ENCODE measurements at regions not wholly inside any gene's neighbourhood (a gene's known extent, or its start where the extent isn't known, plus 50 kb on each side); places are given as distances from the start of the nearest gene placed in this dataset.

DNA sequence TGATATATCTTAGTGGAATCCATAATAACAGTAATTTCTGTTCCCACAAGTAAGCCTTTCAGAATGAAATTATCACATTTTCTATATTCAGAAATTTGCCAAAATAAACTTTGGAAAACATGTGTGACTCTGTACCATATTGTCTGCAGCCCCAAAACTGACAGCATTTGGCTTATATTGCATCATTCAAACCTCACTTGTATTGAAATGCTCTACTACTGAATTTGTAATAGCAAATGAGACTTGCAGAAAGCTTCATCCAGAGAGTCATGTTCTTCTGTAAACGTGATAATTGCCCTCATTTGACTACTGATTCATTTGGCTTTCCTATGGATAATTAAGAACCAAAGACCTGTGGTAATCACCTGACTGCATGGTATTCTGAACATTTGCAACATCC lies 1249.5 kb upstream of the CDH18 start:
- H3K9ac ChIP-seq (ENCODE audit: low read depth, low read length): no peak overlapping the region
- no peak for DNase-seq
- no peak overlapping the region for H3K4me3 ChIP-seq (ENCODE audit: low read depth in 1 of 2, low read length in 2 of 2)
- no peak for ATAC-seq (ENCODE audit: insufficient read depth, low read depth)
- no peaks in the 10 kb centered on the region for H4K20me1 ChIP-seq (ENCODE audit: insufficient read depth, low read length)
- H3K36me3 ChIP-seq (ENCODE audit: insufficient read depth, low read length): no peaks in the 10 kb centered on the region
- H3K9me3 ChIP-seq (ENCODE audit: insufficient read depth, low read length, severe bottlenecking): no peaks in the 10 kb centered on the region
- no peaks in the 10 kb centered on the region for H3K79me2 ChIP-seq (ENCODE audit: insufficient read depth, low read length)
- TF ChIP-seq EZH2 (IDR thresholded peaks at IDR 0.05; ENCODE audit: borderline replicate concordance, low read depth, low read length, severe bottlenecking): no peak
- TF ChIP-seq, protein P1, sequence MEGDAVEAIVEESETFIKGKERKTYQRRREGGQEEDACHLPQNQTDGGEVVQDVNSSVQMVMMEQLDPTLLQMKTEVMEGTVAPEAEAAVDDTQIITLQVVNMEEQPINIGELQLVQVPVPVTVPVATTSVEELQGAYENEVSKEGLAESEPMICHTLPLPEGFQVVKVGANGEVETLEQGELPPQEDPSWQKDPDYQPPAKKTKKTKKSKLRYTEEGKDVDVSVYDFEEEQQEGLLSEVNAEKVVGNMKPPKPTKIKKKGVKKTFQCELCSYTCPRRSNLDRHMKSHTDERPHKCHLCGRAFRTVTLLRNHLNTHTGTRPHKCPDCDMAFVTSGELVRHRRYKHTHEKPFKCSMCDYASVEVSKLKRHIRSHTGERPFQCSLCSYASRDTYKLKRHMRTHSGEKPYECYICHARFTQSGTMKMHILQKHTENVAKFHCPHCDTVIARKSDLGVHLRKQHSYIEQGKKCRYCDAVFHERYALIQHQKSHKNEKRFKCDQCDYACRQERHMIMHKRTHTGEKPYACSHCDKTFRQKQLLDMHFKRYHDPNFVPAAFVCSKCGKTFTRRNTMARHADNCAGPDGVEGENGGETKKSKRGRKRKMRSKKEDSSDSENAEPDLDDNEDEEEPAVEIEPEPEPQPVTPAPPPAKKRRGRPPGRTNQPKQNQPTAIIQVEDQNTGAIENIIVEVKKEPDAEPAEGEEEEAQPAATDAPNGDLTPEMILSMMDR (IDR thresholded peaks at IDR 0.05; ENCODE audit: borderline replicate concordance, extremely low read depth, low read length, poor library complexity, severe bottlenecking): no peak
- H3K27me3 ChIP-seq (ENCODE audit: insufficient read depth, low read length, poor library complexity): no peaks in the 10 kb centered on the region
- H3K27ac ChIP-seq (ENCODE audit: low read length): no peak overlapping the region
- no peaks in the 10 kb centered on the region for H3K4me1 ChIP-seq (ENCODE audit: insufficient read depth, low read length)
- H2AFZ ChIP-seq (ENCODE audit: low read depth, low read length): no peak overlapping the region
- no peak overlapping the region for H3K4me2 ChIP-seq (ENCODE audit: insufficient read depth, low read length)

GRCh38 chr5:21236971-21237427 lies 1249.0 kb upstream of the CDH18 start:
- no peak for DNase-seq
- no peak for ATAC-seq (ENCODE audit: insufficient read depth, low read depth)
- H2AFZ ChIP-seq (ENCODE audit: low read depth, low read length): no peak overlapping the region
- no peak overlapping the region for H3K9ac ChIP-seq (ENCODE audit: low read depth, low read length)
- no peaks in the 10 kb centered on the region for H4K20me1 ChIP-seq (ENCODE audit: insufficient read depth, low read length)
- H3K27ac ChIP-seq (ENCODE audit: low read length): no peak overlapping the region
- no peaks in the 10 kb centered on the region for H3K36me3 ChIP-seq (ENCODE audit: insufficient read depth, low read length)
- H3K4me2 ChIP-seq (ENCODE audit: insufficient read depth, low read length): no peak overlapping the region
- no peak overlapping the region for H3K4me3 ChIP-seq (ENCODE audit: low read depth in 1 of 2, low read length in 2 of 2)
- no peaks in the 10 kb centered on the region for H3K79me2 ChIP-seq (ENCODE audit: insufficient read depth, low read length)
- TF ChIP-seq, protein P1 (IDR thresholded peaks at IDR 0.05; ENCODE audit: borderline replicate concordance, extremely low read depth, low read length, poor library complexity, severe bottlenecking): no peak
- no peak for TF ChIP-seq EZH2 (IDR thresholded peaks at IDR 0.05; ENCODE audit: borderline replicate concordance, low read depth, low read length, severe bottlenecking)
- no peaks in the 10 kb centered on the region for H3K4me1 ChIP-seq (ENCODE audit: insufficient read depth, low read length)
- H3K27me3 ChIP-seq (ENCODE audit: insufficient read depth, low read length, poor library complexity): no peaks in the 10 kb centered on the region
- no peaks in the 10 kb centered on the region for H3K9me3 ChIP-seq (ENCODE audit: insufficient read depth, low read length, severe bottlenecking)

- H3K4me2 ChIP-seq (ENCODE audit: insufficient read depth, low read length): no peak overlapping the region
- ATAC-seq (ENCODE audit: insufficient read depth, low read depth) (no peak), DNase-seq (no peak)
- no peak overlapping the region for H3K9ac ChIP-seq (ENCODE audit: low read depth, low read length)
- H3K27ac ChIP-seq (ENCODE audit: low read length): no peak overlapping the region
- H2AFZ ChIP-seq (ENCODE audit: low read depth, low read length): no peak overlapping the region
- H3K9me3 ChIP-seq (ENCODE audit: insufficient read depth, low read length, severe bottlenecking): no peaks in the 10 kb centered on the region
- H3K27me3 ChIP-seq (ENCODE audit: insufficient read depth, low read length, poor library complexity): no peaks in the 10 kb centered on the region
- no peaks in the 10 kb centered on the region for H3K4me1 ChIP-seq (ENCODE audit: insufficient read depth, low read length)
- H4K20me1 ChIP-seq (ENCODE audit: insufficient read depth, low read length): no peaks in the 10 kb centered on the region
- no peak overlapping the region for H3K4me3 ChIP-seq (ENCODE audit: low read depth in 1 of 2, low read length in 2 of 2)
- no peak for TF ChIP-seq EZH2 (IDR thresholded peaks at IDR 0.05; ENCODE audit: borderline replicate concordance, low read depth, low read length, severe bottlenecking)
- H3K36me3 ChIP-seq (ENCODE audit: insufficient read depth, low read length): no peaks in the 10 kb centered on the region
- H3K79me2 ChIP-seq (ENCODE audit: insufficient read depth, low read length): no peaks in the 10 kb centered on the region
Observed at GRCh38 chr5:21236104-21236503, 1248.1 kb upstream of the CDH18 start.

GRCh38 chr5:21225223-21226064 lies 1237.4 kb upstream of the CDH18 start:
- Histone ChIP-seq H3K4me2 (ENCODE audit: insufficient read depth, low read length) (no peak overlapping the region), H2AFZ (ENCODE audit: low read depth, low read length) (no peak overlapping the region), H3K4me3 (ENCODE audit: low read depth in 1 of 2, low read length in 2 of 2) (no peak overlapping the region), H3K27me3 (ENCODE audit: insufficient read depth, low read length, poor library complexity) (no peaks in the 10 kb centered on the region), H3K27ac (ENCODE audit: low read length) (no peak overlapping the region), H3K79me2 (ENCODE audit: insufficient read depth, low read length) (no peaks in the 10 kb centered on the region), H3K36me3 (ENCODE audit: insufficient read depth, low read length) (no peaks in the 10 kb centered on the region), H4K20me1 (ENCODE audit: insufficient read depth, low read length) (no peaks in the 10 kb centered on the region), H3K4me1 (ENCODE audit: insufficient read depth, low read length) (no peaks in the 10 kb centered on the region), H3K9ac (ENCODE audit: low read depth, low read length) (no peak overlapping the region), H3K9me3 (ENCODE audit: insufficient read depth, low read length, severe bottlenecking) (no peaks in the 10 kb centered on the region)
- ATAC-seq (ENCODE audit: insufficient read depth, low read depth) (no peak), DNase-seq (no peak)
- TF ChIP-seq EZH2 (IDR thresholded peaks at IDR 0.05; ENCODE audit: borderline replicate concordance, low read depth, low read length, severe bottlenecking): no peak
- TF ChIP-seq, protein P1 (IDR thresholded peaks at IDR 0.05; ENCODE audit: borderline replicate concordance, extremely low read depth, low read length, poor library complexity, severe bottlenecking): no peak

All from DND-41 (cell line).